PC-9 (cell line): ENCODE measurements at regions not wholly inside any gene's neighbourhood (a gene's known extent, or its start where the extent isn't known, plus 50 kb on each side); places are given as distances from the start of the nearest gene placed in this dataset.

ENCODE experiments used
- BruUV-seq: library from RNA; stranded (reverse); fragments of 400-500 nt; replicated peaks from 2 replicates; lab custom pipeline; 2021; lab: Mats Ljungman, UMichigan
- CTCF ChIA-PET: fragments of 300-600 bp; sonication (Branson Sonifier 250); formaldehyde crosslinking; loops from one replicate; lab custom pipeline; 2022; ENCODE audit warnings: antibody characterized with exemption; lab: Charles Lee
- POLR2A ChIA-PET: fragments of 300-600 bp; sonication (Branson Sonifier 250); formaldehyde crosslinking; loops from one replicate; lab custom pipeline; 2022; ENCODE audit warnings: antibody characterized with exemption; ENCODE audit not compliant: unreplicated experiment; lab: Charles Lee
- DNase-seq, 2 experiments: peaks; one replicate each; pipeline versions ENCODE4 v3.0.0 to v3.0.0-alpha.2; 2015 to 2022; ENCODE audit warnings: mixed read lengths in 1 of 2
- H2AFZ ChIP-seq: fragments of 200-600 bp; sonication (generic); 2 replicates; pipeline ENCODE4 v1.8.1; 2017; ENCODE audit warnings: antibody characterized with exemption
- H3F3A ChIP-seq: fragments of 200-600 bp; sonication (generic); 2 replicates; pipeline ENCODE4 v1.8.1; 2017; ENCODE audit warnings: antibody characterized with exemption, mild to moderate bottlenecking, low read depth; ENCODE audit not compliant: insufficient read depth
- H3K27ac ChIP-seq: fragments of 200-600 bp; sonication (generic); 2 replicates; pipeline ENCODE4 v1.6.1; 2016; ENCODE audit warnings: mixed run types
- H3K27me3 ChIP-seq: fragments of 200-600 bp; sonication (generic); 2 replicates; pipeline ENCODE4 v1.6.1; 2016; ENCODE audit warnings: low read depth, mixed run types; ENCODE audit not compliant: insufficient read depth
- H3K36me3 ChIP-seq: fragments of 200-600 bp; sonication (generic); 2 replicates; pipeline ENCODE4 v1.6.1; 2016; ENCODE audit warnings: low read depth, mixed run types
- H3K4me1 ChIP-seq: fragments of 200-600 bp; sonication (generic); replicated peaks from 2 replicates; pipeline ENCODE4 v1.6.1; 2016; ENCODE audit warnings: mixed run types; ENCODE audit not compliant: insufficient read depth
- H3K4me2 ChIP-seq: fragments of 200-600 bp; sonication (generic); 2 replicates; pipeline ENCODE4 v1.6.1; 2017; ENCODE audit warnings: mixed run types
- H3K4me3 ChIP-seq: fragments of 200-600 bp; sonication (generic); 2 replicates; pipeline ENCODE4 v1.6.1; 2016; ENCODE audit warnings: mixed run types
- H3K79me2 ChIP-seq: fragments of 200-600 bp; sonication (generic); 2 replicates; pipeline ENCODE4 v1.6.1; 2017; ENCODE audit warnings: low read depth, mixed run types
- H3K9me2 ChIP-seq: fragments of 200-600 bp; sonication (generic); 2 replicates; pipeline ENCODE4 v1.8.1; 2017; ENCODE audit warnings: mild to moderate bottlenecking; ENCODE audit not compliant: insufficient read depth
- H3K9me3 ChIP-seq: fragments of 200-600 bp; sonication (generic); 2 replicates; pipeline ENCODE4 v1.8.1; 2016; ENCODE audit warnings: low read depth; ENCODE audit not compliant: insufficient read depth
- H4K20me1 ChIP-seq: fragments of 200-600 bp; sonication (generic); 2 replicates; pipeline ENCODE4 v1.8.1; 2017; ENCODE audit not compliant: insufficient read depth
- EZH2 ChIP-seq: fragments of 200-600 bp; sonication (generic); IDR thresholded peaks from 2 replicates; pipeline ENCODE4 v1.8.0; 2017; ENCODE audit warnings: antibody characterized with exemption, low read depth
- intact Hi-C: fragments of 100-400 bp; cut with micrococcal nuclease; formaldehyde crosslinking; loops from one replicate; pipeline ENCODE4 v1.10.0; 2022; ENCODE audit not compliant: unreplicated experiment
- TF ChIP-seq, protein P1 (sequence below): fragments of 200-600 bp; sonication (generic); conservative IDR thresholded peaks from 2 replicates; pipeline ENCODE4 v1.6.1; 2017; ENCODE audit warnings: mixed run types, antibody characterized with exemption, mild to moderate bottlenecking, moderate library complexity

DNA sequence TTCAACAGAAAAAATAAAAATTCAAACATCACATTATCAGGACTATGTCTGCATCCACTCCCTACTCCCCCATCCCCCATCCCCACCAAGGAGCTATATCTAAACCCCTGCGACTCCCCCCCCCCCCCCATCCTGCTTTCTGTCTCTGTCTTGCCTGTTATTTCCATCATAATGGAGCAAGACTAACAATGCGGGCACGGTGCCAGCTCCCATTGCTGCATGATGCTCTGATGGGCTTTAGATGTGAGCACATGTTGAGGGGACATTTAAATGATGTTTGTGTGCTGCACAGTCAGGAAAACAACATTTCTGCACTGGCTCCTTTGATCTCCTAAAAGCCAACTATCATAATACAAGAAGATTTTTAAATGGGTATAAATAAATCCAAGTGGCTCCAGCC is 644.2 kb upstream of the SETBP1 start:
- ChIA-PET POLR2A (no interaction called here), CTCF (no interaction called here)
- no TSS peak for BruUV-seq
- Histone ChIP-seq H3F3A (no peaks in the 10 kb centered on the region), H3K9me3 (no peaks in the 10 kb centered on the region), H3K4me2 (no peak overlapping the region), H3K4me1 (no peaks in the 10 kb centered on the region), H4K20me1 (no peaks in the 10 kb centered on the region), H2AFZ (no peak overlapping the region), H3K79me2 (no peaks in the 10 kb centered on the region), H3K27ac (no peak overlapping the region), H3K27me3 (peaks cover 12% of the 10 kb centered on the region; the same call in 1 of the 2 replicates), H3K36me3 (no peaks in the 10 kb centered on the region), H3K9me2 (no peaks in the 10 kb centered on the region; the same call in 1 of the 2 replicates), H3K4me3 (no peak overlapping the region)
- no peak for TF ChIP-seq EZH2
- TF ChIP-seq, protein P1, sequence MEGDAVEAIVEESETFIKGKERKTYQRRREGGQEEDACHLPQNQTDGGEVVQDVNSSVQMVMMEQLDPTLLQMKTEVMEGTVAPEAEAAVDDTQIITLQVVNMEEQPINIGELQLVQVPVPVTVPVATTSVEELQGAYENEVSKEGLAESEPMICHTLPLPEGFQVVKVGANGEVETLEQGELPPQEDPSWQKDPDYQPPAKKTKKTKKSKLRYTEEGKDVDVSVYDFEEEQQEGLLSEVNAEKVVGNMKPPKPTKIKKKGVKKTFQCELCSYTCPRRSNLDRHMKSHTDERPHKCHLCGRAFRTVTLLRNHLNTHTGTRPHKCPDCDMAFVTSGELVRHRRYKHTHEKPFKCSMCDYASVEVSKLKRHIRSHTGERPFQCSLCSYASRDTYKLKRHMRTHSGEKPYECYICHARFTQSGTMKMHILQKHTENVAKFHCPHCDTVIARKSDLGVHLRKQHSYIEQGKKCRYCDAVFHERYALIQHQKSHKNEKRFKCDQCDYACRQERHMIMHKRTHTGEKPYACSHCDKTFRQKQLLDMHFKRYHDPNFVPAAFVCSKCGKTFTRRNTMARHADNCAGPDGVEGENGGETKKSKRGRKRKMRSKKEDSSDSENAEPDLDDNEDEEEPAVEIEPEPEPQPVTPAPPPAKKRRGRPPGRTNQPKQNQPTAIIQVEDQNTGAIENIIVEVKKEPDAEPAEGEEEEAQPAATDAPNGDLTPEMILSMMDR: no peak
- DNase-seq: no peak
- intact Hi-C loops: no loop called here

DNA sequence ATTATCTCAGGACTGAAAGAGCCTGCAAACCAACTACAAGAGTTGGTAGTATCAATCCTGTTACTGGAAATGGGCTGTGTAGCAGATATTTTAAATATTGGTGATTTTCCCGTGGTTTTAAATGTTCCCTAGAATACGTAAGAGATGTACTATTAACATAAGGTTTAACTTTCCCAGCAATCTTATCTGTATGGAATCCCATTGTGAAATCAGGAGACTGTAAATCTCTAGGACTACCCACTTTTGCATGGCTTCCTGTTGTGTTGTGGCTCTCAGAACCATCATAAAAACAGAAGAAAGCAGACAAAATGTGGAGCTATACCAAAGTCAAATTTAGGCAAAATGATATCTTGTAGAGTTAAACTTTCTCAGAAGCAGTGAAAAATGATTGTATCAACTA is 641.5 kb upstream of the SETBP1 start:
- no peaks in the 10 kb centered on the region for H3K79me2 ChIP-seq
- H4K20me1 ChIP-seq: no peaks in the 10 kb centered on the region
- H3K27me3 ChIP-seq: peaks cover 12% of the 10 kb centered on the region; the same call in 1 of the 2 replicates
- no peaks in the 10 kb centered on the region for H3K9me3 ChIP-seq
- no peak overlapping the region for H3K4me2 ChIP-seq
- H3K27ac ChIP-seq: no peak overlapping the region
- no peaks in the 10 kb centered on the region for H3K4me1 ChIP-seq
- no peak overlapping the region for H3K4me3 ChIP-seq
- ChIA-PET POLR2A (no interaction called here), CTCF (no interaction called here)
- H3F3A ChIP-seq: no peaks in the 10 kb centered on the region
- BruUV-seq: no TSS peak
- no peaks in the 10 kb centered on the region; the same call in 1 of the 2 replicates for H3K9me2 ChIP-seq
- intact Hi-C loops: no loop called here
- no peak for DNase-seq
- no peaks in the 10 kb centered on the region for H3K36me3 ChIP-seq
- no peak overlapping the region for H2AFZ ChIP-seq
- TF ChIP-seq EZH2: no peak
- TF ChIP-seq, protein P1: no peak

DNA sequence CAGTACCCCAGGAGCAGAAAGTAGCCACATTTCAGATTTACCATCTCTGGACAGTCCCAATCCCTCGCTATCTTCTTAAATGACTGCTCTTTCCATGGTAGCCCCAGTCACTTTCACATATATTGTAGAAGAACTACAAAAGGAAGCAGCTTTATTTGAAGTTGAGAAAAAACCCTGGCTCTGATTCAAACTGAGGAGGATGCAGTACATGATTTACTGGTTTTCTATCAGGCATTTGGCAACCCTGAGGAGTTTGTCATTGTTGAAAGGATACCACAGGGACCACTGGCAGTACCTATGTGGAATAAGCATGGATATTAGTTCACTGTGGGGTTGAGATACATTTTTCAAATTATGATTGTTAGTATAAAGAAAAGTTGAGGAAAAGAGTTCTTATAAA is 640.9 kb upstream of the SETBP1 start:
- CTCF ChIA-PET: no interaction called here
- Histone ChIP-seq H3K36me3 (no peaks in the 10 kb centered on the region), H3K4me3 (no peak overlapping the region), H3K4me2 (no peak overlapping the region), H4K20me1 (no peaks in the 10 kb centered on the region), H3F3A (no peaks in the 10 kb centered on the region), H3K27me3 (peaks cover 12% of the 10 kb centered on the region; the same call in 1 of the 2 replicates), H3K79me2 (no peaks in the 10 kb centered on the region), H3K9me2 (no peaks in the 10 kb centered on the region; the same call in 1 of the 2 replicates), H3K9me3 (no peaks in the 10 kb centered on the region), H3K27ac (no peak overlapping the region), H3K4me1 (no peaks in the 10 kb centered on the region), H2AFZ (no peak overlapping the region)
- POLR2A ChIA-PET: no interaction called here
- TF ChIP-seq EZH2: no peak
- TF ChIP-seq, protein P1: no peak
- no TSS peak for BruUV-seq
- intact Hi-C loops: no loop called here
- DNase-seq: no peak
